Panc1 (cell line): ENCODE measurements at regions not wholly inside any gene's neighbourhood (a gene's known extent, or its start where the extent isn't known, plus 50 kb on each side); places are given as distances from the start of the nearest gene placed in this dataset.
"Not testable (repeated sequence)": the region's sequence is repeated elsewhere in the genome, so short reads cannot be mapped to it uniquely, and the experiment has no call there.

Experiments
- ATAC-seq: fragments of 200-7000 bp; cut with Tn5 transposase; 2 replicates; pipeline ENCODE4 v1.9.1; 2020; ENCODE audit warnings: mild to moderate bottlenecking, moderate library complexity
- BruUV-seq: library from RNA; stranded (reverse); fragments of 400-500 nt; replicated peaks from 2 replicates; lab custom pipeline; 2021; lab: Mats Ljungman, UMichigan
- CTCF ChIA-PET: fragments of 300-600 bp; sonication (Branson Sonifier 250); formaldehyde crosslinking; loops from one replicate; lab custom pipeline; 2022; ENCODE audit warnings: antibody characterized with exemption; lab: Charles Lee
- POLR2A ChIA-PET: fragments of 300-600 bp; sonication (Branson Sonifier 250); formaldehyde crosslinking; loops from one replicate; lab custom pipeline; 2022; ENCODE audit warnings: antibody characterized with exemption; lab: Charles Lee
- DNase-seq: peaks from one replicate; pipeline ENCODE4 v3.0.0-alpha.2; 2010; ENCODE audit warnings: low read depth, low spot score
- H3K27ac ChIP-seq: 2 replicates; pipeline ENCODE4 v1.5.1; 2011; ENCODE audit warnings: mild to moderate bottlenecking, low read length, inconsistent platforms
- H3K27me3 ChIP-seq: fragments of 200-500 bp; sonication (Bioruptor generic); 2 replicates; pipeline ENCODE4 v1.6.0; 2014; ENCODE audit warnings: low read length, inconsistent platforms; ENCODE audit not compliant: control insufficient read depth, insufficient read depth
- H3K36me3 ChIP-seq: fragments of 200-500 bp; sonication (Bioruptor generic); 2 replicates; pipeline ENCODE4 v1.5.1; 2014; ENCODE audit warnings: inconsistent platforms, mild to moderate bottlenecking, low read length, moderate library complexity; ENCODE audit not compliant: control insufficient read depth, insufficient read depth
- H3K4me1 ChIP-seq: 2 replicates; pipeline ENCODE4 v1.5.1; 2011; ENCODE audit warnings: inconsistent platforms, mild to moderate bottlenecking, low read length, moderate library complexity; ENCODE audit not compliant: control insufficient read depth, insufficient read depth
- H3K4me3 ChIP-seq, 2 experiments: 2 replicates each; pipeline ENCODE4 v1.5.1; 2011 to 2012; ENCODE audit warnings: low read depth in 2 of 2, low read length in 2 of 2, mild to moderate bottlenecking in 2 of 2, inconsistent platforms in 1 of 2, moderate library complexity in 1 of 2
- H3K9me3 ChIP-seq: fragments of 200-500 bp; sonication (Bioruptor generic); 2 replicates; pipeline ENCODE4 v1.5.1; 2014; ENCODE audit warnings: low read depth, mild to moderate bottlenecking, inconsistent platforms, low read length, moderate library complexity; ENCODE audit not compliant: control insufficient read depth, insufficient read depth
- CTCF ChIP-seq: fragments of 450-650 bp; IDR thresholded peaks from 2 replicates; pipeline ENCODE4 v1.5.1; 2017; ENCODE audit warnings: mild to moderate bottlenecking
- POLR2AphosphoS5 ChIP-seq: IDR thresholded peaks from 2 replicates; pipeline ENCODE4 v1.6.1; 2012; ENCODE audit warnings: mild to moderate bottlenecking, low read depth, low read length, moderate library complexity
- REST ChIP-seq, 2 experiments: IDR thresholded peaks; 2 replicates each; pipeline ENCODE4 v1.6.1; 2011 to 2012; ENCODE audit warnings: low read depth in 2 of 2, control low read depth in 1 of 2, low read length in 1 of 2, mild to moderate bottlenecking in 1 of 2, moderate library complexity in 1 of 2; ENCODE audit not compliant: insufficient read depth in 1 of 2
- SIN3A ChIP-seq: IDR thresholded peaks from 2 replicates; pipeline ENCODE4 v1.6.1; 2012; ENCODE audit warnings: low read depth, mild to moderate bottlenecking, low read length, moderate library complexity, borderline replicate concordance; ENCODE audit not compliant: insufficient read depth
- TCF7L2 ChIP-seq: IDR thresholded peaks from 2 replicates; pipeline ENCODE4 v1.6.1; 2011; ENCODE audit warnings: mild to moderate bottlenecking, low read depth, low read length, inconsistent platforms
- in situ Hi-C: cut with HindIII; loops from 2 replicates; pipeline ENCODE4 v1.10.0; 2016; ENCODE audit warnings: low sequenced_read_pairs, low pct_unique_long_range_greater_than_20kb
- intact Hi-C: fragments of 100-400 bp; cut with micrococcal nuclease; formaldehyde crosslinking; loops from one replicate; pipeline ENCODE4 v1.10.0; 2022; ENCODE audit not compliant: unreplicated experiment

GRCh38 chr3:107198581-107199181 lies 178.6 kb upstream of the CCDC54 start:
- Histone ChIP-seq H3K4me3 (no peak overlapping the region), H3K27ac (no peak overlapping the region), H3K9me3 (no peaks in the 10 kb centered on the region), H3K36me3 (no peaks in the 10 kb centered on the region), H3K4me1 (no peaks in the 10 kb centered on the region), H3K27me3 (no peaks in the 10 kb centered on the region; the same call in 1 of the 2 replicates)
- in situ Hi-C loops (no loop called here), intact Hi-C loops (no loop called here)
- POLR2A ChIA-PET = no interaction called here
- CTCF ChIA-PET = no interaction called here
- DNase-seq (no peak), ATAC-seq (no peak)
- no TSS peak for BruUV-seq
- TF ChIP-seq CTCF (no peak), REST (IDR thresholded peaks at IDR 0.05; ENCODE audit: insufficient read depth in 1 of 2, low read depth in 2 of 2, low read length in 1 of 2) (no peak), TCF7L2 (no peak), POLR2AphosphoS5 (no peak), SIN3A (no peak)

GRCh38 chr3:107201146-107201545 lies 176.1 kb upstream of the CCDC54 start:
- POLR2A ChIA-PET = interaction anchor here (0.7 kb wide), 1 partner anchor 337 kb away, joined by 3 read pairs; no protein-coding TSS in a partner anchor
- no peak for ATAC-seq
- BruUV-seq = no TSS peak
- H3K4me1 ChIP-seq = no peaks in the 10 kb centered on the region
- H3K4me3 ChIP-seq = no peak overlapping the region
- H3K9me3 ChIP-seq = no peaks in the 10 kb centered on the region
- H3K36me3 ChIP-seq = no peaks in the 10 kb centered on the region
- in situ Hi-C loops = no loop called here
- H3K27ac ChIP-seq = no peak overlapping the region
- peaks cover under 1% of the 10 kb centered on the region; the same call in 1 of the 2 replicates for H3K27me3 ChIP-seq
- CTCF ChIA-PET = interaction anchor here (0.6 kb wide), 1 partner anchor 20 kb away, joined by 3 read pairs; no protein-coding TSS in a partner anchor
- DNase-seq = no peak
- intact Hi-C loops = no loop called here
- no peak for TF ChIP-seq TCF7L2
- no peak for TF ChIP-seq SIN3A
- no peak for TF ChIP-seq POLR2AphosphoS5
- no peak for TF ChIP-seq CTCF

- H3K36me3 ChIP-seq, BruUV-seq, H3K4me1 ChIP-seq, DNase-seq, H3K4me3 ChIP-seq, in situ Hi-C loops, ATAC-seq, intact Hi-C loops, POLR2A ChIA-PET, H3K9me3 ChIP-seq, H3K27ac ChIP-seq, CTCF ChIA-PET, H3K27me3 ChIP-seq: not testable (repeated sequence)
These were observed 174.4 kb upstream of the CCDC54 start for GRCh38 chr3:107202885-107203284.
